HUES48 (cell line): ENCODE measurements at regions not wholly inside any gene's neighbourhood (a gene's known extent, or its start where the extent isn't known, plus 50 kb on each side); places are given as distances from the start of the nearest gene placed in this dataset.

Experiments
- H3K27ac ChIP-seq: one replicate; pipeline ENCODE4 v1.7.0; 2013; ENCODE audit warnings: low read depth, low read length, inconsistent platforms
- H3K27me3 ChIP-seq: 2 replicates; pipeline ENCODE4 v1.6.1; 2013; ENCODE audit warnings: mild to moderate bottlenecking, low read length; ENCODE audit not compliant: control insufficient read depth, insufficient read depth
- H3K36me3 ChIP-seq: 2 replicates; pipeline ENCODE4 v1.6.1; 2013; ENCODE audit warnings: low read length; ENCODE audit not compliant: control insufficient read depth, insufficient read depth
- H3K4me1 ChIP-seq: 2 replicates; pipeline ENCODE4 v1.6.1; 2013; ENCODE audit warnings: mild to moderate bottlenecking, low read length; ENCODE audit not compliant: control insufficient read depth, insufficient read depth
- H3K4me3 ChIP-seq: 2 replicates; pipeline ENCODE4 v1.5.1; 2013; ENCODE audit warnings: mild to moderate bottlenecking, low read depth, low read length
- H3K9ac ChIP-seq: 2 replicates; pipeline ENCODE4 v1.6.1; 2013; ENCODE audit warnings: mild to moderate bottlenecking, low read depth, low read length, moderate library complexity
- H3K9me3 ChIP-seq: 2 replicates; pipeline ENCODE4 v1.6.1; 2013; ENCODE audit warnings: low read length; ENCODE audit not compliant: control insufficient read depth, insufficient read depth

- no peak overlapping the region for H3K27ac ChIP-seq
- H3K9me3 ChIP-seq = peaks cover 12% of the 10 kb centered on the region
- no peak overlapping the region for H3K4me3 ChIP-seq
- peaks cover 9% of the 10 kb centered on the region; the same call in 1 of the 2 replicates for H3K27me3 ChIP-seq
- H3K36me3 ChIP-seq = no peaks in the 10 kb centered on the region
- peaks cover 8% of the 10 kb centered on the region for H3K4me1 ChIP-seq
- no peak overlapping the region for H3K9ac ChIP-seq
Observed at GRCh38 chr1:60969971-60970509, 112.3 kb upstream of the NFIA start.

DNA sequence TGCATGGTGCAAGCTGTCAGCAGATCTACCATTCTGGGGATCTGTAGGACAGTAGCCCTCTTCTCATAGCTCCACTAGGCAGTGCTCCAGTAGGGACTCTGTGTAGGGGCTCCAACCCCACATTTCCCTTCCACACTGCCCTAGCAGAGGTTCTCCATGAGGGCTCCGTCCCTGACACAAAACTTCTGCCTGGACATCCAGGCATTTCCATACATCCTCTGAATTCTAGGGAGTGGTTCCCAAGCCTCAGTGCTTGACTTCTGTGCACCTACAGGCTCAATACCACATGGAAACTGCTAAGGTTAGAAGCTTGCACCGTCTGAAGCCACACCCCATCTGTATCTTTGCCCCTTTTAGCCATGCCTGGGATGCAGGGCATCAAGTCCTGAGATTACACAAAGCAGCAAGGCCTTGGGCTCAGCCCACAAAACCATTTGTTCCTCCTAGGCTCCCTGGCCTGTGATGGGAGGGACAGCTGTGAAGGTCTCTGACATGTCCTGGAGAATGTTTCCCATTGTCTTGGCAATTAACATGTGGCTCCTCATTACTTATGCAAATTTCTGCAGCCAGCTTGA lies 117.0 kb upstream of the NFIA start:
- Histone ChIP-seq H3K4me3 (no peak overlapping the region; the same call in 1 of the 2 replicates), H3K27me3 (no peaks in the 10 kb centered on the region), H3K9ac (no peak overlapping the region), H3K9me3 (peaks cover 27% of the 10 kb centered on the region), H3K36me3 (no peaks in the 10 kb centered on the region), H3K4me1 (no peaks in the 10 kb centered on the region), H3K27ac (no peak overlapping the region)

DNA sequence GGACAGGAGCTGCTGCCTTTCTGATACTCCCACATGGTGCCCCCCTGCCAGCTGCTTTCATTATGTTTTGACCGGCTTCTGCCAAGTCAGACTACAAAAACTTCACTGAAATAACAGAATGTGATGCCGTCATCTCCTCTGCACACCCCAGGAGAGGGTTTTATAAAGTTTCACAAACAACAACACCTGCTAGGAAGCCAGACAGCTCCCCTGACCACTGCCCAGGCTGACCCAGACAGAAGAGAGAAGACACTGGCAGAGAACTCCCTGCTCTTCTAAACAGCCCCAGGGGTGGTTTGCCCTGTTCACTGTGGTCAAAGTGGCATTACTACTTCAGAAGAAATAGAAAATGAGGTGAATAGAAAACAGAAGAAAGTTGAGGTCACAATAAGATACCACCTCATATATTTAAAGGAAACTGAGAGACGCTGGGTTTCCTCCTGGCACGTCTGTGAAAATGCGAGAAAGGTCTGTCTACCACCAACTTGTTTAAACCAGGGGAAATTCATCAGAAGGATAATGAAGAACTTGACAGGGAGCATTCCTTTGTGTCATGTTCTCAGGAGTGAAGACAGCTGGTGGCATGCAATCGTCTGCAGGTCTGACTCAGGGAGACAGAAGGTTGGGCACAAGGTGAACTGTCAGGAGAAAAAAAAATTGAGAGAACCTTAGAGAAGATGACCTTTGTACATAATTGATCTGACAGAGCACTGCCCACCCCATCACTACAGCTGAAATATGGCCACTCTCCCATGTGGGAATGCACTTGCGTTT lies 119.0 kb upstream of the NFIA start:
- Histone ChIP-seq H3K36me3 (no peaks in the 10 kb centered on the region), H3K4me3 (no peak overlapping the region), H3K27ac (no peak overlapping the region), H3K27me3 (no peaks in the 10 kb centered on the region), H3K4me1 (no peaks in the 10 kb centered on the region), H3K9me3 (peaks cover 27% of the 10 kb centered on the region), H3K9ac (no peak overlapping the region)

DNA sequence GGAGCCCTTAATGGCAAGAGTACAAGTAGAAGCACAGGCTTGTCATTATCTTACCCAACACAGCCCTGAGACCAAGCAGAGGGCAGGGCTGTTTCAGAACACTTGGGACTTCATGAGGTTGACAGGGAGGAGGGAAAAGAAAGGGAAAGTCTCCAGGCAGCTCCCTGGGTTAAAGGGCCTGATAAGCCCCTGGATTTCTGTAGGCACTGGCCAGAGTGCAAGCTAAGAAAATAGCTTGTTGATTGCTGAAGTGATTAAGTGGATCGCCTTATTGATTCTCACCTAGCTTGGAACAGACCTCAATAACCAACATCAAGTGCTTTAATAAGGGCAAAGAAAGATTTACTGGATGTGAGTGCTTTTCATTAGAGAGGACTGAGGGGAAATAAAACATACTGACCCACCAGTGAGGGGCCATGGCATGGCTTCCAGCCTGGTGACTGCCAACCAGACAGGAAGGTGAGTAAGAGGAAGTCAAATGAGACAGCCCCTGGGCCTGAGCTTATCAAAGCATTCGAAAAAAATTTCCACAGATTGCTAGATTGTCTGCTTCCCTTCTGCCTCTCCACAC lies 121.4 kb upstream of the NFIA start:
- peaks cover 21% of the 10 kb centered on the region for H3K9me3 ChIP-seq
- H3K9ac ChIP-seq = no peak overlapping the region
- no peaks in the 10 kb centered on the region for H3K27me3 ChIP-seq
- H3K27ac ChIP-seq = no peak overlapping the region
- H3K36me3 ChIP-seq = no peaks in the 10 kb centered on the region
- H3K4me1 ChIP-seq = no peaks in the 10 kb centered on the region
- H3K4me3 ChIP-seq = no peak overlapping the region

- H3K27me3 ChIP-seq = no peaks in the 10 kb centered on the region
- H3K4me3 ChIP-seq = no peak overlapping the region
- no peak overlapping the region for H3K9ac ChIP-seq
- H3K36me3 ChIP-seq = no peaks in the 10 kb centered on the region
- no peak overlapping the region for H3K27ac ChIP-seq
- peaks cover 13% of the 10 kb centered on the region for H3K9me3 ChIP-seq
- H3K4me1 ChIP-seq = no peaks in the 10 kb centered on the region
Observed at GRCh38 chr1:60959701-60960100, 122.7 kb upstream of the NFIA start.

DNA sequence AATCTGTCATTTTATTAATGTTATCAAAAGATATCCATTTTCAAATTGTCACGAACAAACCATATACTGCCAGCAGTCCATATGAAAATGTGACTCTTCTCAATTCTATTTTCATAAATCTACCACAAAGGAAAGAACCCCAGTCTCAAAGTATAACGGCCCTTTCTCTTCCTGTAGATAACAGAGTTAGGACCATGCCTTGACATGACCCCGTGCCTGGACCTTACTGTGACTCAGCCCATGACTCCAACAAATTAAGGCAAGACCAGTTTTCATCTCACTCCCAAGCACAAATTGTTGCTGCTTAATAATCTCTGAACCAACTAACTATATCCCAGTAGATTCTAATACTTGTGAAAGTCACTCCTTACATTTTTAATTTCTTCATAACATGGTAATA lies 124.4 kb upstream of the NFIA start:
- Histone ChIP-seq H3K27me3 (no peaks in the 10 kb centered on the region), H3K27ac (no peak overlapping the region), H3K9ac (no peak overlapping the region), H3K9me3 (peaks cover 3% of the 10 kb centered on the region; the same call in 1 of the 2 replicates), H3K4me1 (no peaks in the 10 kb centered on the region), H3K36me3 (no peaks in the 10 kb centered on the region), H3K4me3 (no peak overlapping the region)

DNA sequence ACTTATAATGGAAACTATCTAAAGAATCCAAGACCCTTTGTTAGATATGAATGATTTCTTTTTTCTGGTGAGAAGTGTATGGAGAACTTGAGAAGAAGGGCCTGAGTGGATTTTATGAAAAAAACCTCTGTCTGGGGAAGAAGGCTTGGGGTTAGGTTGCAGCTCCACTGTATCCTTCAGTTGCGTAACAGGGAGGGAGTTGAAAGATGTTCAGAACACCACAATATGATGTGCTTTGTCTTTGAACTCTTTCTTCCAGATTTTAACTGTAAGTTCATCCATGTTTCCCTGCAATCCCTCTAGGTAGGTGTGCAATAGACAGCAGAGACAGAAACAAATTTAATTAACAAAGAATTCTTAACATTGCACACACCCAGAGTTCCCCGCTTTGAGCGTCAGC lies 125.8 kb upstream of the NFIA start:
- Histone ChIP-seq H3K27me3 (no peaks in the 10 kb centered on the region), H3K27ac (no peak overlapping the region), H3K36me3 (no peaks in the 10 kb centered on the region), H3K9me3 (peaks cover 3% of the 10 kb centered on the region; the same call in 1 of the 2 replicates), H3K4me3 (no peak overlapping the region), H3K4me1 (no peaks in the 10 kb centered on the region), H3K9ac (no peak overlapping the region)

DNA sequence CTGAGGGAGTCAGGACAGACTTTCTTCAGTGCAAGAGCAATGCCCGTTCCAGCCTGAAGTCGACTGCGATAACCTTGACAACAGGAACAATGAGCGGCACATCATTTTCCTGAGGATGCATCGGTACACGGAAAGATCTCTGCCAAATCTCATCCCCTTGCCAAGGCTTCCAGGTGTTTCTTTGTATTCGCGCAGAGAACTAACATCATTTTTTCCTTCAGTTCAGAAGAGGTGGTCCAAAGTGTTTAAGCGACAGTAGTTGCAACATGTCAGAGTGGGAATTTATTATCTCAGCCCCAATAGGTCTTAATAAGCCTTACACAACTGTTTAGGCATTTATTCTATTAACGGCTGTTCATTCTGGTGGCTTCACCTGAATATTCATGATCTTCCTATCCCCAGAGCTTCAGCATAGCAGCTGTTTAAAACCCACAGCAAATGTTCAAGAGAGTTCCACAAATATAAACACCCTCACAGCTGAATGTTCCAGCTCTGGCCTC lies 129.7 kb upstream of the NFIA start:
- H3K27ac ChIP-seq = no peak overlapping the region

GRCh38 chr1:60950224-60951063 lies 131.9 kb upstream of the NFIA start:
- H3K9me3 ChIP-seq = peaks cover under 1% of the 10 kb centered on the region; the same call in 1 of the 2 replicates
- H3K36me3 ChIP-seq = no peaks in the 10 kb centered on the region
- no peak overlapping the region for H3K27ac ChIP-seq
- H3K4me3 ChIP-seq = no peak overlapping the region
- no peak overlapping the region for H3K9ac ChIP-seq
- peaks cover 6% of the 10 kb centered on the region; the same call in 1 of the 2 replicates for H3K4me1 ChIP-seq
- H3K27me3 ChIP-seq = no peaks in the 10 kb centered on the region

More for the DNA sequence above, 129.7 kb upstream of the NFIA start:
- no peak overlapping the region for H3K4me3 ChIP-seq
- H3K9me3 ChIP-seq = peaks cover 3% of the 10 kb centered on the region; the same call in 1 of the 2 replicates
- H3K4me1 ChIP-seq = peaks cover 6% of the 10 kb centered on the region; the same call in 1 of the 2 replicates
- no peaks in the 10 kb centered on the region for H3K27me3 ChIP-seq
- H3K9ac ChIP-seq = no peak overlapping the region
- no peaks in the 10 kb centered on the region for H3K36me3 ChIP-seq

DNA sequence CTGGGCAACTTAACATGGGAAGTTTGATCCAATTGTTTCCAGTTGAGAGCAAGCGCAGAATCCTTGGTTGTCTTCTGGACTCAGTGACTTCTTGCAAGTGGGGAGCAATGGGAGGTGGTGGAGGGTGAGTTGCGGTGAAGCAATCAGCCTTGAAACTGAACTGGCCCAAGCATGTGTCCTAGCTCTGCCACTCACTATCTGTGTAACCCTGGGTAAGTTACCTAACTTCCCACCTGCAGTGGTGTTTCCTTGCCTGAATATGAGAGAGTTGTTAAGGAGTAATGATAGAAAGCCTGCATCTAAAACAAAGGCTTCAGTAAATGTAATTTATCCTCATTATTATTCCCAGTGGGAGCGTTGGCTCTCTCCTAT lies 132.5 kb upstream of the NFIA start:
- H3K27ac ChIP-seq = no peak overlapping the region
- no peaks in the 10 kb centered on the region for H3K9me3 ChIP-seq
- no peaks in the 10 kb centered on the region for H3K36me3 ChIP-seq
- H3K9ac ChIP-seq = no peak overlapping the region
- H3K27me3 ChIP-seq = no peaks in the 10 kb centered on the region
- H3K4me3 ChIP-seq = no peak overlapping the region
- peaks cover 6% of the 10 kb centered on the region; the same call in 1 of the 2 replicates for H3K4me1 ChIP-seq
